Fibroblast of the aortic adventitia (primary cell): ENCODE measurements at regions not wholly inside any gene's neighbourhood (a gene's known extent, or its start where the extent isn't known, plus 50 kb on each side); places are given as distances from the start of the nearest gene placed in this dataset.
"Not testable (repeated sequence)": the region's sequence is repeated elsewhere in the genome, so short reads cannot be mapped to it uniquely, and the experiment has no call there.

Experiments used
- DNase-seq: peaks from one replicate; pipeline ENCODE4 v3.0.0-alpha.2; 2010; ENCODE audit warnings: low read depth
- H3K4me3 ChIP-seq: 2 replicates; pipeline ENCODE4 v1.5.1; 2011; ENCODE audit warnings: low read depth, mild to moderate bottlenecking, control low read depth, low read length, moderate library complexity
- CTCF ChIP-seq: IDR thresholded peaks from 2 replicates; pipeline ENCODE4 v1.5.1; 2011; ENCODE audit warnings: mild to moderate bottlenecking, low read length, control low read depth, inconsistent platforms; ENCODE audit not compliant: insufficient read depth

- no peak for TF ChIP-seq CTCF
These were observed 231.0 kb downstream of the GOLGA6L6 start for GRCh38 chr15:20310603-20311002.

GRCh38 chr15:20309966-20310365, 231.6 kb downstream of the GOLGA6L6 start:
- DNase-seq, H3K4me3 ChIP-seq: not testable (repeated sequence)

More at GRCh38 chr15:20310603-20311002, 231.0 kb downstream of the GOLGA6L6 start:
- DNase-seq = no peak
- no peak overlapping the region for H3K4me3 ChIP-seq

- not testable (repeated sequence) for DNase-seq, H3K4me3 ChIP-seq
These were observed 232.2 kb downstream of the GOLGA6L6 start for GRCh38 chr15:20309395-20309794.

- not testable (repeated sequence) for H3K4me3 ChIP-seq, DNase-seq
These were observed 233.4 kb downstream of the GOLGA6L6 start for GRCh38 chr15:20308027-20308690.

GRCh38 chr15:20307137-20307536, 234.5 kb downstream of the GOLGA6L6 start:
- H3K4me3 ChIP-seq, DNase-seq: not testable (repeated sequence)

GRCh38 chr15:20306497-20307106, 235.0 kb downstream of the GOLGA6L6 start:
- DNase-seq = not testable (repeated sequence)

GRCh38 chr15:20305912-20306311, 235.7 kb downstream of the GOLGA6L6 start:
- H3K4me3 ChIP-seq, DNase-seq: not testable (repeated sequence)

More at GRCh38 chr15:20306497-20307106, 235.0 kb downstream of the GOLGA6L6 start:
- not testable (repeated sequence) for H3K4me3 ChIP-seq

- DNase-seq, H3K4me3 ChIP-seq: not testable (repeated sequence)
These were observed 236.6 kb downstream of the GOLGA6L6 start for GRCh38 chr15:20305015-20305465.

GRCh38 chr15:20304282-20305014, 237.2 kb downstream of the GOLGA6L6 start:
- DNase-seq, H3K4me3 ChIP-seq: not testable (repeated sequence)

- DNase-seq, H3K4me3 ChIP-seq: not testable (repeated sequence)
These were observed 238.1 kb downstream of the GOLGA6L6 start for GRCh38 chr15:20303248-20304171.

- not testable (repeated sequence) for H3K4me3 ChIP-seq, DNase-seq
These were observed 239.2 kb downstream of the GOLGA6L6 start for GRCh38 chr15:20302141-20303069.

GRCh38 chr15:20301471-20302081, 240.0 kb downstream of the GOLGA6L6 start:
- H3K4me3 ChIP-seq, DNase-seq: not testable (repeated sequence)

GRCh38 chr15:20301041-20301390, 240.6 kb downstream of the GOLGA6L6 start:
- H3K4me3 ChIP-seq, DNase-seq: not testable (repeated sequence)

GRCh38 chr15:20300351-20301040, 241.1 kb downstream of the GOLGA6L6 start:
- not testable (repeated sequence) for H3K4me3 ChIP-seq, DNase-seq

- not testable (repeated sequence) for DNase-seq, H3K4me3 ChIP-seq
These were observed 243.9 kb downstream of the GOLGA6L6 start for GRCh38 chr15:20297603-20298123.
